ENCODE measurements at regions not wholly inside any gene's neighbourhood (a gene's known extent, or its start where the extent isn't known, plus 50 kb on each side); places are given as distances from the start of the nearest gene placed in this dataset.

GRCh38 chr5:87008751-87009560 is 258.7 kb upstream of the RASA1 start:
- TF ChIP-seq, protein P1, sequence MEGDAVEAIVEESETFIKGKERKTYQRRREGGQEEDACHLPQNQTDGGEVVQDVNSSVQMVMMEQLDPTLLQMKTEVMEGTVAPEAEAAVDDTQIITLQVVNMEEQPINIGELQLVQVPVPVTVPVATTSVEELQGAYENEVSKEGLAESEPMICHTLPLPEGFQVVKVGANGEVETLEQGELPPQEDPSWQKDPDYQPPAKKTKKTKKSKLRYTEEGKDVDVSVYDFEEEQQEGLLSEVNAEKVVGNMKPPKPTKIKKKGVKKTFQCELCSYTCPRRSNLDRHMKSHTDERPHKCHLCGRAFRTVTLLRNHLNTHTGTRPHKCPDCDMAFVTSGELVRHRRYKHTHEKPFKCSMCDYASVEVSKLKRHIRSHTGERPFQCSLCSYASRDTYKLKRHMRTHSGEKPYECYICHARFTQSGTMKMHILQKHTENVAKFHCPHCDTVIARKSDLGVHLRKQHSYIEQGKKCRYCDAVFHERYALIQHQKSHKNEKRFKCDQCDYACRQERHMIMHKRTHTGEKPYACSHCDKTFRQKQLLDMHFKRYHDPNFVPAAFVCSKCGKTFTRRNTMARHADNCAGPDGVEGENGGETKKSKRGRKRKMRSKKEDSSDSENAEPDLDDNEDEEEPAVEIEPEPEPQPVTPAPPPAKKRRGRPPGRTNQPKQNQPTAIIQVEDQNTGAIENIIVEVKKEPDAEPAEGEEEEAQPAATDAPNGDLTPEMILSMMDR (IDR thresholded peaks at IDR 0.05): no peak
- TF ChIP-seq EZH2 (IDR thresholded peaks at IDR 0.05): no peak
